Stimulated activated CD8-positive, alpha-beta memory T cell treated with anti-CD3 and anti-CD28 coated beads, Interleukin-12 subunit alpha, Interleukin-12 subunit beta, amount 100 ng/mL, for 4 hours (primary cell): ENCODE measurements at regions not wholly inside any gene's neighbourhood (a gene's known extent, or its start where the extent isn't known, plus 50 kb on each side); places are given as distances from the start of the nearest gene placed in this dataset.

Experiments
- DNase-seq: peaks from one replicate; pipeline ENCODE4 v3.0.0-alpha.2; 2020; ENCODE audit warnings: low read depth

- DNase-seq: no peak
These were observed 1194.4 kb downstream of the SLITRK1 start for GRCh38 chr13:82687884-82688283.

- DNase-seq: no peak
These were observed 1200.7 kb downstream of the SLITRK1 start for GRCh38 chr13:82681535-82681934.

DNA sequence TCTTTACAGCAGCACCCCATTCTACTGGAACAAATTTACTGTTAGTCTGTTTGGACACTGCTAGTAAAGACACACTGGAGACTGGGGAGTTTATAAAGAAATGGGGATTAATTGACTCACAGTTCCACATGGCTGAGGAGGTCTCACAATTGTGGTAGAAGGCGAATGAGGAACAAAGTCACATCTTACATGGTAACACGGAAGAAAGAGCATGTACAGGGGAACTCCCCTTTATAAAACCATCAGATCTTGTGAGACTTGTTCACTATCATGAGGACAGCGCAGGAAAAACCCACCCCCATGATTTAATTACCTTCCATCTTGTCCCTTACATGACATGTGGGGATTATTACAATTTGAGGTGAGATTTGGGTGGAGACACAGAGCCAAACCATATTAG lies 1204.2 kb downstream of the SLITRK1 start:
- DNase-seq: no peak

- no peak for DNase-seq
These were observed 1207.2 kb downstream of the SLITRK1 start for GRCh38 chr13:82675024-82675423.

DNA sequence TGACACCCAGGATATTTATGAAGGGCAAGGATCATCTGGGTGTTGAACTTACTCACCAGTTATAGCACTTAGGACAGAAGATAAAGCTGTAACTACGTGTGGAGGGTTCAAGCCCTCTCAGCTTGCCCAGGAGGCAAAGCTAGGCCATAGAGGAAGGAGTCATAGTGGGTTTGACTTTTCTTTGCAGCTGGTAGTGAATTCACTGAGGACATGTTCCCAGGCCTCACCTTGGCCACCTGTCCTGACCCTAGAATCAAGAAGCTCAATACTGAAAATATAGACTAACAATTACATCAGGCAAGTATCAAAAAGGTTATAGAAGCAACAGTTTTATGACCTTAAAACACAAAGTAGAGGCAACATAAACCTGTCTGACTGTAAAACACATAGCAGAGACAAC lies 1207.7 kb downstream of the SLITRK1 start:
- no peak for DNase-seq

DNA sequence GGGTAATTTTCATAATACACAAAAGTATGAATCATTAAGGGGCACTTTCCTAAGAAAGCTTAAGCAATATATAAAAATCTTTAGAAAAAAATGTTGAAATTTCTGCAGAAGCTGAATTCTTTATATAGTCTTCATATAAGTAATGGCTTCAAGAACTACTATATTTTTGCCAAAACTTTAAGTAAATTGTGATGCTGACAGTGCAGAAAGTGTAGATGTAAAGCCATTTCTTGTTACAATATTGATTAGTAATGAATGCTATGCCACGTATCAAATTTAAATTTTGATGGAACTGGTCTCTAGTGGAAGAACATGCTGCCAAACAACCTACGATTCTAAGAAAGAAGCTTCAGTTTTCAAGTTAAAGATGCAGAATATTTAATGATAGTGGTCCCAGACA lies 1210.0 kb downstream of the SLITRK1 start:
- DNase-seq: no peak

GRCh38 chr13:82664183-82664582 lies 1218.1 kb downstream of the SLITRK1 start:
- DNase-seq: no peak

DNA sequence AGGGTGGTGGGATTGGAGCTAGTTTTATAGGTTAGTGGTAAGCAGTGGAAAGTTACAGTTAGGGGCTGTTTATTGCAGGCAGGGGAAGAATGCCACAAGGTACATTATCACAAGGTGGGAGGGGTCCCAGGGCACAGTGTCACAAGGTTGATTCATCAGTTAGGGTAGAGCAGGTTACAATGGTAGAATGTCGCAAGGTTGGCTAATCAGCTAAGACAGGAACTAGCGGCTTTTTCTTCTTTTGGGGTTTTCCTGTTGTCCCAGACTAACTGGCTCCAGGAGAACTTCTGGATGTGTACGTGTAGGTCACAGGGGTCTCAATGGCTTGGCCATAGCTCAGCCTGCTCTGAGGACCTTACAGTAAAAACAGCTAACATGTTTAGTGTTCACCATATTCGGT lies 1221.1 kb downstream of the SLITRK1 start:
- no peak for DNase-seq

- no peak for DNase-seq
These were observed 1223.5 kb downstream of the SLITRK1 start for GRCh38 chr13:82658811-82659210.

- no peak for DNase-seq
These were observed 1224.8 kb downstream of the SLITRK1 start for GRCh38 chr13:82657471-82657870.

DNA sequence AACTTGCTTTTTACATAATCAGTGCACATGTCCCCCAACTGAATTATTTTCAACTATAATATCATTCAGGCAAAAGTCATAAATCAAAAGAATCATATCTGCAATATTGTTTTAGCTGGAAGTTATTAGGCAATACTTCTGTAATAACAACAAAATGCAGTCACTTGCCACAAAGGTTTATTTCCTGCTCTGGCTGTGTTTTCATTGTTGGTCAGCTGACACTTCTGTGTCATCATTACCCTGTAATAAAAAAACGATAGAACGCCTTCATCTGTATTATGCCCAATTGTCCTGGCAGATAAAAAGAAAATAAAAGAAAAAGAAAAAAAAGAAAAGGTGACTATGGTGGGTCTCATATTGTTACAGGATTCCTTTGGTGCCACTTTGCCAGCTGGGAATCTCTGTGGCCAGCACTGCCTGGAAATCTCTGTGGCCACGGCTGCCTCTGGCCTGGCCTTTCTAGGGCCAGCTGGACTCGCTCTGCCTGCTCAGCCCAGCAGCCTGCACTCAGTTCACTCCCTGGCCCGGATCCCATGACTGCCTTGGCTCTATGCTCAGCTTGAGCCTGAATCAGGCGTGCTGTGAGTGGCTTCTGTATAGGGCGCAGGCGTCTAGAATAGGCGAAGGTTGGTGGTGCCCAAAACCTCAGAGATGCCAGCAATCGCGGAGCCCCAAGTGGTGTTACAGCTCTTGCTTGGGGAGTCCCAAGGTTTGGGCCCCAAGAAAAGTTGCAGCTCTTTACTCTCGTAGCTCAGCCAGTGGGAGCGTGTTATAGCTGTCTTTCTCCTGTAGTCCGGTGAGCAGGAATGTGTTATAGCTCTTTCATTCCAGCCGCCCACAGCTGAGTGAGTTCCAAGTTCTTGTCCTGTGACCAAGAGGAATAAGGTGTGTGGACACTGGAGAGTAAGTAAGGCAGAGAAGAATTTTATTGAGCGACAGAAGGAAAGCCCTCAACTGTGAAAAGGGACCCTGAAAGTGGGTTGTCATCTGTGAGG lies 1227.1 kb downstream of the SLITRK1 start:
- no peak for DNase-seq

DNA sequence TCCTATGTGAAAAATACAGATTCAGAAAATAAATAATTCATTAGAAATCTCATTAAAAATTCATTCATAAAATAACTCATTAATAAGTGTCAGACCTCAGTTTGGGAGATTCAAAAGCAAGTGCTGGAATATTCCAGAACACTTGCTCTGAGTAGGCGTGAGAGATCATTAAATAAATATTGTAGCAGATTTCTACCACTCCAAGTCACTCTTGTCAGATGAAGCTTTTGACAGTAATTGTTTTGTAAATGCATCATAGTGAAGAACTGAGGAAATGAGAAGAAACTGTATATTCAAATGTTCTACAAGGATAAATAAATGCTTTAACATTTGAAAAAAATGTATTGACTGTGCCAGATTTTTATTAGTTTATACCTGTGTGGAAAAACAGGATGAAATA lies 1228.1 kb downstream of the SLITRK1 start:
- no peak for DNase-seq

GRCh38 chr13:82647540-82647939 lies 1234.7 kb downstream of the SLITRK1 start:
- DNase-seq: no peak

- no peak for DNase-seq
These were observed 1246.2 kb downstream of the SLITRK1 start for GRCh38 chr13:82636119-82636518.

DNA sequence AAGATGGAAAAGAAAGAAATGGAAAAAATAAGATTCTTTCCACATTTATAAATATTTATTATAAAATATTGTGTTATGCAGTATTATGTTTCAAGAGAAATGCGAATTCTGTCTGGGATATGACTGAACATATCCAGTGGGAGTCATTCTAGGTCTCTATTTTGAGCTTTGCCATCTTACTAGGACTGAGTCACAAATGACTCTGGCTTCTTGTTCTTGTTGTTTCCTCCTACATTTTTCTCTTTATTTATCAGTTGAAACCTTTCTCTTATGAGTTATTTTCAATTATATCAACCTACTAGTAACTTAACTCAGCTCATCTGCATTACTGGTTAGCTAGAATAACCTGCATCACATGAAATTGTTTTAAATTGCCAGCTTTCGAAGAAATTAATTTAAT lies 1247.3 kb downstream of the SLITRK1 start:
- no peak for DNase-seq

DNA sequence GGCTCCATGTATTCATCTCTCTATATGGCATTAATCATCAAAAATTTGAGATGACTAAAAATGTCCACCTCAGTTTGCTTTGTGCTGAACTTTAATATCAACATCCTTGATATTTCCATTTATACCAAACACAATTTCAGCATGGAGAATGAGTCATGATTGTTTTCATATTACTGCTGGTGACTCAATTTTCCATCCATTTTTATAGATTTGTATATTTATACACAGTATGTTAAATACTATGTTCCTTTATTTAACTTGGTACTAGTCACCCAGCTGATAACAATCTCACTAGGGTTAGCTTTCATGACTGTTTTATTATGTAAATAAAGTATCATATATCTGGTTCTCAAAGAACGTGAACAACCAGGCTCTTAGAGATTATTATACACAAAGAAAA lies 1255.1 kb downstream of the SLITRK1 start:
- no peak for DNase-seq

GRCh38 chr13:82625717-82626116 lies 1256.6 kb downstream of the SLITRK1 start:
- DNase-seq: no peak

DNA sequence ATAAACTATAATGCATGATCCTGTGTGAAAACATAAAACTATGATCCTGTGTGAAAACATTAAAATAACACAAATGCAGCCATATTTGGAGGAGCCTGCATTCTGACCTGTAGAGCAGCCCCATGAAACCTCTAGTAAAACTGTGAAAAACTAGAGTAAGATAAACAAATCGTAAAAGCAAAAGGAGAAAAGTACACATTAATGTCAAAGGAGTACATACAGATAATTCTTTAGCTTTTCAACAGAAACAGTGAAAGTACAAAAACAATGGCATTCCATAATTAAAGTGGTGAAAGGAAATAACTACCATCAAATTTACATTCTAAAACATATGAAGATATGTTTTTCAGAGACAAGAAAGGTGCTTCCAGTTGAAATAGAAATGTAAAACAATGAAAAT lies 1267.2 kb downstream of the SLITRK1 start:
- DNase-seq: no peak

GRCh38 chr13:82614086-82614485 lies 1268.2 kb downstream of the SLITRK1 start:
- DNase-seq: no peak

GRCh38 chr13:82606008-82606407 lies 1276.3 kb downstream of the SLITRK1 start:
- no peak for DNase-seq

DNA sequence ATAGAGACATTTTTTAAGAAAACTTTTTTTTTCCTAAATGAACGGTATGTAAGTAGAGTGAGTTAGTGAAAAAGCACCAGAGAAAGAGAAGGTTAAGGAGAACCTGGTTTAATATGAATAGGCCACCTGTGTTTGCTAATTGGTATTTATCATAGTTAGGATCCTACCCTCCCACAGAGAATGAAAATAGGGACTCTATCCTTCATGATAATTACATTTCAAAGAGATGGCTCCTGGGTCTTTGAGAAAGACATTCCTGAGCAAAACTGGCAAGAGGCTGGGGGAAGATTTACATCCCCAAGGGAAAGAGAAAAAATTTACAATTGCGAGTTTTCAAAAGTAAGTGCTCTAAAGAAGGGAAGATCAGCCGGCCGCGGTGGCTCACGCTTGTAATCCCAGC lies 1284.5 kb downstream of the SLITRK1 start:
- DNase-seq: no peak

GRCh38 chr13:82593239-82593638 lies 1289.0 kb downstream of the SLITRK1 start:
- no peak for DNase-seq

GRCh38 chr13:82571653-82572052 lies 1310.6 kb downstream of the SLITRK1 start:
- no peak for DNase-seq

GRCh38 chr13:82569581-82569980 lies 1312.7 kb downstream of the SLITRK1 start:
- no peak for DNase-seq
